T-helper 22 cell (primary cell): ENCODE measurements at regions not wholly inside any gene's neighbourhood (a gene's known extent, or its start where the extent isn't known, plus 50 kb on each side); places are given as distances from the start of the nearest gene placed in this dataset.
A peak's percentile ranks its signal among the peaks of the same experiment; 100 is the strongest.
"Not testable (repeated sequence)": the region's sequence is repeated elsewhere in the genome, so short reads cannot be mapped to it uniquely, and the experiment has no call there.

Source experiments
- DNase-seq: peaks from one replicate; pipeline ENCODE4 v3.0.0-alpha.2; 2020; ENCODE audit warnings: low read depth

GRCh38 chr10:64033711-64034110 lies 512.5 kb downstream of the REEP3 start:
- no peak for DNase-seq

DNA sequence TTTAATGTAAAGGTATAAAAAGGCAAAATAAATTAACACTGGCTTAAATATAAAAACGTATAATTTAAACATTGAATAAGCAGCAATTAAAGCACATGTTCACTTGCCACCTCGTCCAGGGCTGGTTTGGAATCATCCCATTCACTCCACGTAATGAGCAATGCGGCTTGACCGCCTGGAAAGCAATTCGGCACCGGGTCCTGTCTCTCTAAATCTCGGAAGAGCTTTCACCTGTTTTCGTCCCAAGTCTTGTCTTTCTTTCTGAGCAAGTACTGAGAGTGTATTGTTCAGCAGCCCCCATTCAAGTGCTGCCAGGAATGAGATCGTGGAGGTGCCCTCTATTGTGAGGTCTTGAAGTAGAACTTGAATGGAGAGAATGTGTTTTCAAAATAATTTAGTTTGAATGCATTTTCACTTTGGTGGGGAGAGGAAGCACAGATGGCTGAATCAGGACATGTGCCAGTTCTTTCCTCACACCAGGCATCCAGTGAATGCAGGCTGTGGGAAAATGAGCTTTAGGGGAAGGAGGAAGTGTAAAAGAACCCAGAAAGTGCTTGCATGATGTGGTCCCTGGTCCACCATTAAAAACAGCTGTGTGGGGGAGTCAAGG lies 515.2 kb downstream of the REEP3 start:
- DNase-seq = no peak

GRCh38 chr10:64037071-64037661 lies 516.0 kb downstream of the REEP3 start:
- DNase-seq = no peak

- no peak for DNase-seq
Measured at GRCh38 chr10:64038107-64038506, 516.9 kb downstream of the REEP3 start.

GRCh38 chr10:64039198-64039597 lies 518.0 kb downstream of the REEP3 start:
- no peak for DNase-seq

GRCh38 chr10:64040781-64041180 lies 519.6 kb downstream of the REEP3 start:
- DNase-seq = no peak

DNA sequence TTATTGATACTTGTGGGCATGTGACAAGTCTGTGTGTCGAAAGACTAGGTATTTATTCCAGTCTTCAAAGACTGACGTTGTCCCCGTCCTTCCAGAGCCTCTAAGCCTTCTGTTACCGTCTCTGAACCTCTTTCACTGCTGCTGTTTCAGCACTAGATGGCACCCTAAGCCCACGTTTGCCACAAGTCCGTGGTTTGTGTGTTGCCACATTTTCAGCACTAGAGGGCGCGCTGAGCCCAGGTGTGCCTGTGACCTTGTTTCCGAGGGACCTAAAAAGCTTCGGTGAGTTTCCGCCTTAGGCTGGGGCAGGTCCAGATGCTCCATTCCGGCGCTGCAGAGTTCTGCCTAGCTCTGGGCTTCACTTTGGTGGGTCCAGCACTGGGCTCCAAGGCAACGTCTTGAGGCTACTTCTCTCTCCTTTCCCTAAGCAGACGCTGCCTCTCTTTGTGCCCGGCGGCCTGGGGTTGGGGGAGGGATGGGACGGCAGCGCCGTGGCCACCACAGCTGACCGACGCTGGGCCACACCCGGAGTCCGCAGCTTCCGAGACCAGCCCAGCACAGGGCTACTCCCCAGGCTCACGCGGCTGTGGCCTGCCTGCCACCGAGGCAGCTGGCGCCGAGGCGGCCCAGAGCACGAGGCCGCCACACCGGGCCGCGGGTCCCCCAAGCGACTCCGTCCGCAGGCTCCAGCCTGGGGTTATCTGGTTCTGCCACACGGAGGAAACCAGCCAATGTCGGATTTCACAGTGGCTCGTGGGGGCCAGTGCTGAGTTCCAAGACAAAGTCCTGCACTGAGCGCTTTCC lies 520.2 kb downstream of the REEP3 start:
- DNase-seq = peak; percentile 54

- DNase-seq = no peak
Measured at GRCh38 chr10:64041989-64042490, 520.8 kb downstream of the REEP3 start.

DNA sequence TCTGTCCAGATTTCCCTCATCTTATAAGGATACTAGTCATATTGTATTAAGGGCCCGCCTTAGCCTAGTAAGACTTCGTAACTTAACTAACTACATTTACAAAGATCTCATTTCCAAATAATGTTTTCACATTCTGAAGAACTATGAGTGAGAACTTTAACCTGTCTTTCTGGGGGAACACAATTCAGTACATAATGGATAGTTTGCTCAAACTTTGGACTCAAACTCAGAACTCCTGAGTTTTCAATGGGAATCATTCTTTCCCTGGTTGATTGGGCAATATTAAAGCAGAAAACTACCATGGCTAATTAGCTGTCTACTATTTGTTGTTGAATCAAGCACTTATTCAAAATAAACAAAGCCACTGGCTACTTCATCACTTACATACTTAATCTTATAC lies 522.9 kb downstream of the REEP3 start:
- DNase-seq = no peak

DNA sequence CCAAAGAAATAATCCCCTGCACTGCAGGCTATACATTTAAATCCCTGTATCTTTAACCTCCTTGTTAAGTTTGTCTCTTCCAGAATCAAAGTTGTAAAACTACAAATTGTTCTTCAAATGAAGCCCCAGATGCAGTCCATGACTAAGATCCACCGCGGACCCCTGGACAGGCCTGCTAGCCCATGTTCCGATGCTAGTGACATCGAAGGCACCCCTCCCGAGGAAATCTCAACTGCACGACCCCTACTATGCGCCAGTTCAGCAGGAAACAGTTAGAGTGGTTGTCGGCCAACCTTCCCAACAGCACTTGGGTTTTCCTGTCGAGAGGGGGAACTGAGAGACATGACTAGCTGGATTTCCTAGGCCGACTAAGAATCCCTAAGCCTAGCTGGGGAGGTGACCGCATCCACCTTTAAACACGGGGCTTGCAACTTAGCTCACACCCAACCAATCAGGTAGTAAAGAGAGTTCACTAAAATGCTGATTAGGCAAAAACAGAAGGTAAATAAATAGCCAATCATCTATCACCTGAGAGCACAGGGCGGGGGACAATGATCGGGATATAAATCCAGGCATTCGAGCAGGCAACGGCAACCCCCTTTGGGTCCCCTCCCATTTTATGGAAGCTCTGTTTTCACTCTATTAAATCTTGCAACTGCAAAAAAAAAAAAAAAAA lies 523.9 kb downstream of the REEP3 start:
- not testable (repeated sequence) for DNase-seq

GRCh38 chr10:64054392-64054791 lies 533.2 kb downstream of the REEP3 start:
- DNase-seq = no peak

- DNase-seq = no peak
Measured at GRCh38 chr10:64059884-64060283, 538.7 kb downstream of the REEP3 start.

GRCh38 chr10:64060389-64060788 lies 539.2 kb downstream of the REEP3 start:
- DNase-seq = no peak

DNA sequence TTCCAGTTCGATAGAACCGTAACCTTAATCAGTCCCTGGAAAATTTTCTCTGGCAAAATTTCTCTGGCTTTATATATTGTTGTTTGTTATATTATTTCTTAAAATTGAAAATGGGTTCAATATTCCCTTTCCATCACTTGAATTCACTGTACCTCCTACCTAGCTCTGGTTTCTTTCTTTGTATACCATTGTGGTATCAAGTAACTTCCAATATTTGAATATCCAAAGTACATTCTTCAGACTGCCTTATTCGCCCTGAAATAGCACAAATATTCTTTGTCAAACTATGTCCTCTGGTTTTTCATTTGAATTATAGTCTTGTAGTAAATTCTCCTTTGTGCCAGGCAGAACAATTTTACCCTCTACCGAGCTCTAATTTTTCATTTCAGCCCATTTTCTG lies 541.6 kb downstream of the REEP3 start:
- DNase-seq = no peak

GRCh38 chr10:64067009-64067606 lies 545.9 kb downstream of the REEP3 start:
- DNase-seq = no peak

DNA sequence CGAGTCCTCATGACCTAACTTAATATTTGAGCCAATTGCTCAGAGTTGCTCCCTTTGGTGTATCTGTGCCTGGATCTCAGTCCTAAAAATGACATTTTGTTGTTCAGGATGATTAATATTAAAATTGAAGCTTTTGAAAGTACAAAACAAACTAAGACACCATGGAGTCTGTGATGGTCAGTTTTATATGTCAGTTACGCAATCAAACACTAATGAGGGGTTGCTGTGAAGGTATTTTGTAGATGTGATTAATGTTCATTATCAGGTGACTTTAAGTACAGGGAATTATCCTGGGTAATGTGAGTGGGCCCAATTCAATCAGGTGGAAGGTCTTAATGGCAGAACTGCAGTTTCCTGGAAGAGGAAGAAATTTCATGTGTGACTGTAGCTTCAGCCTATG lies 546.7 kb downstream of the REEP3 start:
- no peak for DNase-seq

- DNase-seq = no peak
Measured at GRCh38 chr10:64070241-64070640, 549.0 kb downstream of the REEP3 start.

DNA sequence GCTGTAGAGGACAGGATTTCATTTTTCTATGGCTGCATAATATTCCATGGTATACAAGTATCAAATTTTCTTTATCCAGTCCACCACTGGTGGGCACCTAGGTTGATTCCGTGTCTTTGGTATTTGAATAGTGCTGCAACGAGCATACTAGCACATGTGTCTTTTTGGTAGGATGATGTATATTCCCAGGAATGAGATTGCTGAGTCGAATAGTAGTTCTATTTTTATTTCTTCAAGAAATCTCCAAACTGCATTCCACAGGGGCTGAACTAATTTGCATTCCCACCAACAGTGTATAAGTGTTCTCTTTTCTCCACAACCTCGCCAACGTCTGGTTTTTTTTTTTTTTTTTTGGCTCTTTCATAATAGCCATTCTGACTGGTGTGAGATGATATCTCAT lies 550.0 kb downstream of the REEP3 start:
- DNase-seq = no peak

- DNase-seq = no peak
Measured at GRCh38 chr10:64075604-64076003, 554.4 kb downstream of the REEP3 start.

- no peak for DNase-seq
Measured at GRCh38 chr10:64076322-64076940, 555.2 kb downstream of the REEP3 start.

- DNase-seq = no peak
Measured at GRCh38 chr10:64079341-64079740, 558.1 kb downstream of the REEP3 start.

DNA sequence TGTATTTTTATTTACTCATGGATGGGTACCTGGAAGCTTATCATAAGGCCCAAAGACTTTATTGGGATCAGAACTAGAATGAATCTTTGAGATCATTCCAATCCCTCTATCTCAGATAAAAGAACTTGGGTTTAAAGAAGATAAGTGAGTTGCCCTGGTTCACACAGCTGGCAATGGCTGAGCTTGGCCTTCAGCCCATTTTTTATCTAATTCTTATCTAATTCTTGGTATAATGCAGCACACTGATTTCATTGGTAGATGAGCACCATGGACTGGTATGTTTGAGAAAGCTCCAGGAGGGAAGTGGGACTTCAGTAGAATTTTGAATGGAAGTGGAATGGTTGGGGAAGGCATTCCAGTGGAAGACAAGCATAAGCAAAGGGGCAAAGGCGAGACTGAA lies 558.9 kb downstream of the REEP3 start:
- DNase-seq = no peak
